Peyer's patch (tissue), 4 donors: ENCODE measurements at regions not wholly inside any gene's neighbourhood (a gene's known extent, or its start where the extent isn't known, plus 50 kb on each side); places are given as distances from the start of the nearest gene placed in this dataset.
A peak's percentile ranks its signal among the peaks of the same experiment; 100 is the strongest.

Experiments
- DNase-seq, 3 donors: peaks; one replicate each; pipeline ENCODE4 v3.0.0-alpha.2; 2017 to 2019
- H3K27ac ChIP-seq, 4 donors: fragments of 200-600 bp; sonication (generic); one replicate each; pipeline ENCODE4 v1.5.1; 2016 to 2019
- H3K27me3 ChIP-seq, 2 donors: fragments of 200-600 bp; sonication (generic); one replicate each; pipeline ENCODE4 v1.5.1; 2019
- H3K36me3 ChIP-seq, 3 donors: fragments of 200-600 bp; sonication (generic); one replicate each; pipeline ENCODE4 v1.5.1; 2016 to 2019
- H3K4me1 ChIP-seq, 4 donors: fragments of 200-600 bp; sonication (generic); one replicate each; pipeline ENCODE4 v1.5.1; 2016 to 2019
- H3K4me3 ChIP-seq, 4 donors: fragments of 200-600 bp; sonication (generic); 1 replicate in 3 of 4; 2 replicates in 1 of 4; pipeline ENCODE4 v1.5.1; 2016 to 2019; ENCODE audit warnings: mild to moderate bottlenecking in 1 of 4
- H3K9me3 ChIP-seq, 4 donors: fragments of 200-600 bp; sonication (generic); one replicate each; pipeline ENCODE4 v1.5.1; 2016 to 2019; ENCODE audit warnings: mild to moderate bottlenecking in 1 of 4
- CTCF ChIP-seq, 6 experiments: fragments of 450-650 bp in 4 of 6; fragments of 200-600 bp in 2 of 6; sonication (generic) in 1 of 6; IDR thresholded peaks; one replicate each; pipeline ENCODE4 v1.5.1; 2017 to 2019; ENCODE audit warnings: antibody characterized with exemption in 6 of 6, mild to moderate bottlenecking in 3 of 6, moderate library complexity in 1 of 6
- POLR2A ChIP-seq, 2 donors: fragments of 450-650 bp; IDR thresholded peaks; one replicate each; pipeline ENCODE4 v1.5.1; 2017; ENCODE audit warnings: antibody characterized with exemption in 2 of 2, mild to moderate bottlenecking in 2 of 2, moderate library complexity in 2 of 2

GRCh38 chr12:94832780-94833681 lies 170.5 kb downstream of the NDUFA12 start:
- Histone ChIP-seq H3K4me3 (no peak overlapping the region), H3K36me3 (no peaks in the 10 kb centered on the region), H3K9me3 (no peaks in the 10 kb centered on the region), H3K4me1 (peaks cover 0 to 16% (median 8%) of the 10 kb centered on the region in 4 donors), H3K27me3 (no peaks in the 10 kb centered on the region), H3K27ac (peak overlapping the region in 2 of 4 donors; percentile 30 to 58)
- TF ChIP-seq CTCF (IDR thresholded peaks at IDR 0.05) = no peak
- TF ChIP-seq POLR2A (IDR thresholded peaks at IDR 0.05) = no peak
- DNase-seq = no peak

GRCh38 chr12:94832105-94832504 lies 171.4 kb downstream of the NDUFA12 start:
- TF ChIP-seq POLR2A (IDR thresholded peaks at IDR 0.05) (no peak), CTCF (IDR thresholded peaks at IDR 0.05) (no peak)
- peak overlapping the region in 1 of 4 donors; percentile 63 for H3K27ac ChIP-seq
- no peak overlapping the region for H3K4me3 ChIP-seq
- H3K4me1 ChIP-seq = peaks cover 0 to 16% (median 8%) of the 10 kb centered on the region in 4 donors
- H3K27me3 ChIP-seq = no peaks in the 10 kb centered on the region
- H3K36me3 ChIP-seq = no peaks in the 10 kb centered on the region
- H3K9me3 ChIP-seq = no peaks in the 10 kb centered on the region
- no peak for DNase-seq

GRCh38 chr12:94831081-94831751 lies 172.3 kb downstream of the NDUFA12 start:
- Histone ChIP-seq H3K27ac (peak overlapping the region in 2 of 4 donors; percentile 63 to 82), H3K36me3 (no peaks in the 10 kb centered on the region), H3K4me3 (no peak overlapping the region), H3K9me3 (no peaks in the 10 kb centered on the region), H3K27me3 (no peaks in the 10 kb centered on the region), H3K4me1 (peaks cover 0 to 16% (median 8%) of the 10 kb centered on the region in 4 donors)
- TF ChIP-seq CTCF (IDR thresholded peaks at IDR 0.05) = no peak
- TF ChIP-seq POLR2A (IDR thresholded peaks at IDR 0.05) = no peak
- peak in 2 of 3 donors; percentile 73 to 80 for DNase-seq

GRCh38 chr12:94829552-94829951 lies 173.9 kb downstream of the NDUFA12 start:
- no peaks in the 10 kb centered on the region for H3K36me3 ChIP-seq
- H3K27me3 ChIP-seq = no peaks in the 10 kb centered on the region
- H3K4me1 ChIP-seq = peaks cover 0 to 16% (median 8%) of the 10 kb centered on the region in 4 donors
- no peak overlapping the region for H3K4me3 ChIP-seq
- no peaks in the 10 kb centered on the region for H3K9me3 ChIP-seq
- no peak for DNase-seq
- peak overlapping the region; percentile 30 to 82 (median 58) for H3K27ac ChIP-seq
- no peak for TF ChIP-seq POLR2A (IDR thresholded peaks at IDR 0.05)
- TF ChIP-seq CTCF (IDR thresholded peaks at IDR 0.05) = no peak

- Histone ChIP-seq H3K4me3 (no peak overlapping the region), H3K27me3 (no peaks in the 10 kb centered on the region), H3K4me1 (peaks cover 0 to 9% (median 0%) of the 10 kb centered on the region in 4 donors), H3K27ac (no peak overlapping the region), H3K36me3 (no peaks in the 10 kb centered on the region), H3K9me3 (peaks cover 0 to 2% (median 0%) of the 10 kb centered on the region in 4 donors)
- TF ChIP-seq POLR2A (IDR thresholded peaks at IDR 0.05) (no peak), CTCF (IDR thresholded peaks at IDR 0.05) (no peak)
- no peak for DNase-seq
Observed at GRCh38 chr12:94819011-94819410, 168.7 kb upstream of the TMCC3 start.
